HG02610 (cell line): ENCODE measurements at regions not wholly inside any gene's neighbourhood (a gene's known extent, or its start where the extent isn't known, plus 50 kb on each side); places are given as distances from the start of the nearest gene placed in this dataset.

ENCODE experiments used
- ATAC-seq: cut with Tn5 transposase; IDR thresholded peaks from one replicate; pipeline ENCODE4 v1.9.1; 2021; ENCODE audit warnings: mild to moderate bottlenecking, moderate library complexity; ENCODE audit not compliant: unreplicated experiment

- no peak for ATAC-seq
These were observed 178.2 kb downstream of the BCL11B start for GRCh38 chr14:99093532-99094517.

GRCh38 chr14:99094901-99095300 lies 177.1 kb downstream of the BCL11B start:
- no peak for ATAC-seq

GRCh38 chr14:99095369-99095768 lies 176.6 kb downstream of the BCL11B start:
- no peak for ATAC-seq

- ATAC-seq = no peak
These were observed 173.8 kb downstream of the BCL11B start for GRCh38 chr14:99098199-99098598.

GRCh38 chr14:99099051-99099787 lies 172.8 kb downstream of the BCL11B start:
- ATAC-seq = no peak

GRCh38 chr14:99100497-99101270 lies 171.3 kb downstream of the BCL11B start:
- no peak for ATAC-seq

GRCh38 chr14:99101855-99102461 lies 170.0 kb downstream of the BCL11B start:
- no peak for ATAC-seq

GRCh38 chr14:99116741-99117295 lies 155.2 kb downstream of the BCL11B start:
- no peak for ATAC-seq

- ATAC-seq = no peak
These were observed 154.3 kb downstream of the BCL11B start for GRCh38 chr14:99117671-99118045.

GRCh38 chr14:99118046-99118721 lies 153.8 kb downstream of the BCL11B start:
- no peak for ATAC-seq

GRCh38 chr14:99118946-99119345 lies 153.1 kb downstream of the BCL11B start:
- no peak for ATAC-seq
